MM.1S (cell line): ENCODE measurements at regions not wholly inside any gene's neighbourhood (a gene's known extent, or its start where the extent isn't known, plus 50 kb on each side); places are given as distances from the start of the nearest gene placed in this dataset.

ENCODE experiments used
- EZH2 ChIP-seq: fragments of 300-600 bp; sonication (generic); optimal IDR thresholded peaks from 2 replicates; pipeline ENCODE3; 2017; ENCODE audit warnings: low read depth, mild to moderate bottlenecking, antibody characterized with exemption, low read length, mixed read lengths
- EZH2phosphoT487 ChIP-seq: fragments of 300-600 bp; sonication (generic); IDR thresholded peaks from 2 replicates; pipeline ENCODE4 v1.6.1; 2018; ENCODE audit warnings: antibody characterized with exemption, low read length
- TF ChIP-seq, protein P1 (sequence below): fragments of 300-600 bp; sonication (generic); IDR thresholded peaks from 2 replicates; pipeline ENCODE4 v1.5.1; 2016; ENCODE audit warnings: antibody characterized with exemption, low read length, mixed read lengths

GRCh38 chr5:30341466-30341865, 852.0 kb upstream of the CDH6 start:
- no peak for TF ChIP-seq EZH2
- TF ChIP-seq, protein P1, sequence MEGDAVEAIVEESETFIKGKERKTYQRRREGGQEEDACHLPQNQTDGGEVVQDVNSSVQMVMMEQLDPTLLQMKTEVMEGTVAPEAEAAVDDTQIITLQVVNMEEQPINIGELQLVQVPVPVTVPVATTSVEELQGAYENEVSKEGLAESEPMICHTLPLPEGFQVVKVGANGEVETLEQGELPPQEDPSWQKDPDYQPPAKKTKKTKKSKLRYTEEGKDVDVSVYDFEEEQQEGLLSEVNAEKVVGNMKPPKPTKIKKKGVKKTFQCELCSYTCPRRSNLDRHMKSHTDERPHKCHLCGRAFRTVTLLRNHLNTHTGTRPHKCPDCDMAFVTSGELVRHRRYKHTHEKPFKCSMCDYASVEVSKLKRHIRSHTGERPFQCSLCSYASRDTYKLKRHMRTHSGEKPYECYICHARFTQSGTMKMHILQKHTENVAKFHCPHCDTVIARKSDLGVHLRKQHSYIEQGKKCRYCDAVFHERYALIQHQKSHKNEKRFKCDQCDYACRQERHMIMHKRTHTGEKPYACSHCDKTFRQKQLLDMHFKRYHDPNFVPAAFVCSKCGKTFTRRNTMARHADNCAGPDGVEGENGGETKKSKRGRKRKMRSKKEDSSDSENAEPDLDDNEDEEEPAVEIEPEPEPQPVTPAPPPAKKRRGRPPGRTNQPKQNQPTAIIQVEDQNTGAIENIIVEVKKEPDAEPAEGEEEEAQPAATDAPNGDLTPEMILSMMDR = no peak
- TF ChIP-seq EZH2phosphoT487 = no peak
